Mesendoderm (in vitro differentiated cells): ENCODE measurements at regions not wholly inside any gene's neighbourhood (a gene's known extent, or its start where the extent isn't known, plus 50 kb on each side); places are given as distances from the start of the nearest gene placed in this dataset.
"Not testable (repeated sequence)": the region's sequence is repeated elsewhere in the genome, so short reads cannot be mapped to it uniquely, and the experiment has no call there.

Experiments used
- DNase-seq: peaks from one replicate; pipeline ENCODE4 v3.0.0; 2013
- H2AK5ac ChIP-seq: 2 replicates; pipeline ENCODE4 v1.6.1; 2013; ENCODE audit warnings: low read length, inconsistent platforms
- H2BK120ac ChIP-seq: 2 replicates; pipeline ENCODE4 v1.6.1; 2013; ENCODE audit warnings: low read depth, mild to moderate bottlenecking, low read length, moderate library complexity, mixed read lengths
- H2BK15ac ChIP-seq: replicated peaks from 2 replicates; pipeline ENCODE4 v1.6.1; 2013; ENCODE audit warnings: low read depth, mild to moderate bottlenecking, moderate library complexity
- H2BK5ac ChIP-seq: 2 replicates; pipeline ENCODE4 v1.6.1; 2013; ENCODE audit warnings: low read length, inconsistent platforms
- H3K18ac ChIP-seq: 2 replicates; pipeline ENCODE4 v1.6.1; 2013; ENCODE audit warnings: mild to moderate bottlenecking, low read length, mixed read lengths
- H3K23ac ChIP-seq: one replicate; pipeline ENCODE4 v1.6.1; 2013; ENCODE audit warnings: low read length
- H3K27ac ChIP-seq: 2 replicates; pipeline ENCODE4 v1.5.1; 2013; ENCODE audit warnings: low read depth, mild to moderate bottlenecking, inconsistent platforms, low read length, moderate library complexity
- H3K27me3 ChIP-seq: 2 replicates; pipeline ENCODE4 v1.6.1; 2013; ENCODE audit warnings: low read length, control low read depth, mild to moderate bottlenecking, inconsistent platforms; ENCODE audit not compliant: insufficient read depth, poor library complexity
- H3K36me3 ChIP-seq: 2 replicates; pipeline ENCODE4 v1.6.1; 2013; ENCODE audit warnings: low read length, inconsistent platforms; ENCODE audit not compliant: control insufficient read depth, insufficient read depth
- H3K4ac ChIP-seq: one replicate; pipeline ENCODE4 v1.6.1; 2013; ENCODE audit warnings: low read depth, mild to moderate bottlenecking, low read length, moderate library complexity
- H3K4me1 ChIP-seq: 2 replicates; pipeline ENCODE4 v1.6.1; 2013; ENCODE audit warnings: low read depth, low read length, inconsistent platforms; ENCODE audit not compliant: control insufficient read depth
- H3K4me2 ChIP-seq: 2 replicates; pipeline ENCODE4 v1.6.1; 2013; ENCODE audit warnings: low read length
- H3K4me3 ChIP-seq: 2 replicates; pipeline ENCODE4 v1.5.1; 2013; ENCODE audit warnings: mild to moderate bottlenecking, low read length
- H3K56ac ChIP-seq: one replicate; pipeline ENCODE4 v1.6.1; 2013; ENCODE audit warnings: low read length
- H3K79me1 ChIP-seq: 2 replicates; pipeline ENCODE4 v1.6.1; 2013; ENCODE audit warnings: low read length, inconsistent platforms
- H3K79me2 ChIP-seq: 2 replicates; pipeline ENCODE4 v1.6.1; 2013; ENCODE audit warnings: mild to moderate bottlenecking, low read length; ENCODE audit not compliant: control insufficient read depth, insufficient read depth
- H3K9ac ChIP-seq: 2 replicates; pipeline ENCODE4 v1.6.1; 2013; ENCODE audit warnings: low read length, inconsistent platforms
- H4K5ac ChIP-seq: one replicate; pipeline ENCODE4 v1.6.1; 2013; ENCODE audit warnings: low read length
- H4K8ac ChIP-seq: one replicate; pipeline ENCODE4 v1.6.1; 2013; ENCODE audit warnings: low read depth, mild to moderate bottlenecking, control low read depth, low read length, moderate library complexity
- WGBS: extraction: QIAGEN DNeasy Blood & Tissue Kit; methylation state at CpG from one replicate; pipeline ENCODE4 v1.1.7; 2013; ENCODE audit warnings: low lambda C conversion rate, missing lambda C conversion rate; ENCODE audit not compliant: insufficient coverage; ENCODE audit errors: extremely low coverage; 5-methylcytosine and 5-hydroxymethylcytosine counted together

DNA sequence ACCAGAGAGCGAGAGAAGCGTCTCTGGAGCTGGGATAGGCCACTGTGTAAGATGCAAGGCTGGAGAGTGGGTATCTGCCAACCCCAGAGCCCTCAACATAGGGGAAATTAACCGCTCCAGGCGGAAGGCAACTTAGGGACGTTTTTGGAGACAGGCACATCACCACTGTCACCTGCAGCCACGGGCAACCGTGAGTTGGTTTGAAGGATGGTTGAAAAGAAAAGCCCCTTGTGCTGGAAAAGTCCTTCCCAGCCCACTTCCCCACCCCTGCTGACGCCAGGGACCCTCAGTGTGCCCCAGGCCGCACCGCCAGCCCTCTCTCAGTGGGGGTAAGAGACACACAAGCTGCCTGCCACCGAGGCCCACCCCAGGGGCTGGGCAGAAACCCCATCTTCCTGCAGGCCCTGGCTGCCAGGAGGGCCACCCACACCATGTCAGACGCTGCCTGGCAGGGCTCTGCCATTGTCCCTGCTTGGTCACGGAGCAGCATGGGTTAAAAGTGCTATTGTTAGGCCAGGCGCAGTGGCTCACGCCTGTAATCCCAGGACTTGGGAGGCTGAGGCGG, 139.4 kb downstream of the NPIPB11 start:
- not testable (repeated sequence) for H2BK5ac ChIP-seq, H3K79me2 ChIP-seq, H3K4me2 ChIP-seq, H3K4ac ChIP-seq, H2AK5ac ChIP-seq, DNase-seq, H3K18ac ChIP-seq, H3K27ac ChIP-seq, H3K9ac ChIP-seq, H3K27me3 ChIP-seq, H3K36me3 ChIP-seq, H4K5ac ChIP-seq, H2BK15ac ChIP-seq, H3K4me3 ChIP-seq, H2BK120ac ChIP-seq, H4K8ac ChIP-seq, H3K4me1 ChIP-seq, H3K79me1 ChIP-seq, H3K56ac ChIP-seq, H3K23ac ChIP-seq
- no CpG with 5 or more reads among the region's 16 CpGs for WGBS

DNA sequence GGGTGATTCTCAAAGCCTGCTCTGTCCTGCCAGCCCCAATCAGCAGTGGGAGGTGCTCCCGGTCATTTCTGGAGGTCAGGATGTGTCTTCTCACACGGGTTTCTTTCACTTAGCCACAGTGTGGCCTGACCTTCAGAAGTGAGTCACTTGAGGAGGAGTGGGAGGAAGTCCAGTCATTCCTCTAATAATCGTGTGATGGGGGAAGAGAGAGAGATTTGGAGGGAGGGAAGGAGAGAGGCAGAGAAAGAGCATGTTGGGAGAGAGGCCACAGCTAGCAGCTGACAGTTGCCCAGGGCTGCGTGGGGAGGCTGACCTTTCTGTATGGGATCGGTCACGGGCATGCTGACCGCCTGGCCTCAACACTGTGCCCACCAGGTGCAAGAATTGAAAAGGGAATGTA, 139.9 kb downstream of the NPIPB11 start:
- not testable (repeated sequence) for H3K18ac ChIP-seq, H3K36me3 ChIP-seq, H4K8ac ChIP-seq, H4K5ac ChIP-seq, H3K27me3 ChIP-seq, H3K23ac ChIP-seq, H3K4me1 ChIP-seq, H2BK5ac ChIP-seq, H2BK15ac ChIP-seq, H3K4me3 ChIP-seq, H3K4ac ChIP-seq, H2AK5ac ChIP-seq, H2BK120ac ChIP-seq, H3K4me2 ChIP-seq, H3K79me1 ChIP-seq, H3K79me2 ChIP-seq, H3K56ac ChIP-seq, DNase-seq, H3K9ac ChIP-seq, H3K27ac ChIP-seq
- no CpG with 5 or more reads among the region's 7 CpGs for WGBS

DNA sequence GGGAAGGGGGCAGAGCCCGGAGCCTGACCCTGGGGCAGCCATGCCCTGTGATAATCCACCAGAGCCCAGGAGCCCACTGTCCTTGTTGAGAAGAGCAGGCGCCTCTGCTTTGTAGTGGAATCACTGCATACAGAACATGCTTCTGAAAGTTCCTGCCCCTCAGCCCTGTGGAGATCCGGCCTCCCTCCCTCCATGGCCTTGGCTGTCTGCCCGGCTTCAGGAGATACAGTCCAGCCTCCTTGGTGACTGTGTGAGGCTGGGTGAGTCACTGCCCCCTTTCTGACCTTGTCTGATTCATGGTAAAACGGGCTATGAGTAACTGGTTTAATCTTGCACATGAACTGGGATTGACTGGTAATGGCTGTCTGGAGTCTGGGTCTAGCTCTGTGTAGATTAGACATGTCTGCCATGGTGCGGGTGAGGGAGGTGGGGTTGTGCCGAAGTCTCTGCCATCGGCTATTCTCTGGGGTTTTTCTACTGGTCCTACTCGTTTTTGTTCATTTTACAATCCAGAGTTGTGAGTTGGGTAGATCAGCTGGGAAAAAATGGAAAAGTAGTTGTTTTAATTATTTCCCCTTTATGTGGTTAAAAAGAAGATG, 141.2 kb downstream of the NPIPB11 start:
- H3K23ac ChIP-seq, H3K79me1 ChIP-seq, H3K36me3 ChIP-seq, H3K4me2 ChIP-seq, H3K4ac ChIP-seq, DNase-seq, H3K9ac ChIP-seq, H3K56ac ChIP-seq, H4K5ac ChIP-seq, H2BK5ac ChIP-seq, H2BK15ac ChIP-seq, H3K4me3 ChIP-seq, H3K27me3 ChIP-seq, H2AK5ac ChIP-seq, H4K8ac ChIP-seq, H3K79me2 ChIP-seq, H3K18ac ChIP-seq, H3K27ac ChIP-seq, H3K4me1 ChIP-seq, H2BK120ac ChIP-seq: not testable (repeated sequence)
- WGBS = no CpG with 5 or more reads among the region's 9 CpGs

DNA sequence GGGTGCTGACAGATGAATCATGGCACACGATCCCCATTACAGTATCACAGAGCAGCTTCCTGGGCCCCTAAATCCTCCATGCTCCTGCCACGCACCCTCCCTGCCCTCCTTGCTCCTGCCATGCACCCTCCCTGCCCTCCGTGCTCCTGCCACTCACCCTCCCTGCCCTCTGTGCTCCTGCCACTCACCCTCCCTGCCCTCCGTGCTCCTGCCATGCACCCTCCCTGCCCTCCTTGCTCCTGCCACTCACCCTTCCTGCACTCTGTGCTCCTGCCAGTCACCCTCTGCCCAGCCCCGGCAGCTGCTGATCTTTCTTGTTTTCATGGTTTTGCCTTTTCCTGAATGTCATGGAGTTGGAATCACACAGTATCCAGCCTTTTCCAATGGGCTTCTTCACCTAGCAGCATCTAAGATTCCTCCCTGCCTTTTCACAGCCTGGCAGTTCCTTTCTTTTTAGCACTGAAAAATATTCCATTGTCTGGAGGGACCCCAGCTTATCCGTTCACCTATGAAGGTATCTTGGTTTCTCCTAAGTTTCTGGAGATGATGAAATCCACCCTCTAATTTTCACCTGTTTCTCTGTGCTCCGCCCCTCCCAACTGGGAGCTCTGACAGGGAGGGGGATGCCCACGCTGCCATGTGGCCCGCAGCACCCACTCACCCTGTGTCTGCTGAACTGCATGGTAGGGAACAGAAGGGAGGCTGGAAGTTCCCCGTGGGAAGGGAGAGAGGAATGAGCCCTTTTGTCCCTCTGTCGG, 142.3 kb downstream of the NPIPB11 start:
- WGBS = no CpG with 5 or more reads among the region's 11 CpGs
- not testable (repeated sequence) for H3K79me1 ChIP-seq, H4K5ac ChIP-seq, H4K8ac ChIP-seq, H3K4me2 ChIP-seq, H3K9ac ChIP-seq, H2AK5ac ChIP-seq, H3K79me2 ChIP-seq, H2BK15ac ChIP-seq, H3K4me1 ChIP-seq, H3K27me3 ChIP-seq, H2BK5ac ChIP-seq, H3K4me3 ChIP-seq, H3K23ac ChIP-seq, H3K18ac ChIP-seq, H3K36me3 ChIP-seq, H3K27ac ChIP-seq, H3K4ac ChIP-seq, DNase-seq, H2BK120ac ChIP-seq
- peak overlapping the region; percentile 15 for H3K56ac ChIP-seq

DNA sequence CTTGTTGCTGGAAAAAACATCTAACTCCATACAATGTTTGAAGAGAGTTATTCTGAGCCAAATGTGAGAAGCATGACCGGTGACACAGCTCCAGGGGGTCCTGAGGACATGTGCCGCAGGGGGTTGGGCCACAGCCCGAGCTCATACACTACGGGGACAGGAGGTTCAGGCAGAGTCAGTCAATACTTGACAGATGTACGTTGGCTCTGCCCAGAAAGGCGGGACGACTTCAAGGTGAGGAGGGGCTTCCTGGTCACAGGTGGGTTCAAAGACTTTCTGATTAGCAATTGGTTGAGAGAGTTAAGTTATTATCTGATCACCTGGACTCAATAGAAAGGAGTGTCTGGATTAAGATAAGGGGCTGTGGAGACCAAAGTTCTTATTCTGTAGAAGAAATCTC, 143.8 kb downstream of the NPIPB11 start:
- H3K79me2 ChIP-seq = not testable (repeated sequence)

More for the DNA sequence above, 143.8 kb downstream of the NPIPB11 start:
- H4K8ac ChIP-seq, H2BK5ac ChIP-seq, H3K9ac ChIP-seq, H3K4me2 ChIP-seq, H3K27me3 ChIP-seq, H3K23ac ChIP-seq, H3K79me1 ChIP-seq, H4K5ac ChIP-seq, H3K4ac ChIP-seq, H2BK120ac ChIP-seq, H3K56ac ChIP-seq, H3K27ac ChIP-seq, H3K18ac ChIP-seq, DNase-seq, H3K4me3 ChIP-seq, H2BK15ac ChIP-seq, H3K4me1 ChIP-seq, H2AK5ac ChIP-seq, H3K36me3 ChIP-seq: not testable (repeated sequence)
- no CpG with 5 or more reads among the region's 7 CpGs for WGBS
